ENCODE measurements at regions not wholly inside any gene's neighbourhood (a gene's known extent, or its start where the extent isn't known, plus 50 kb on each side); places are given as distances from the start of the nearest gene placed in this dataset.

GRCh38 chr10:107546986-107547385, 382.5 kb upstream of the SORCS1 start (continued):
- no peak for TF ChIP-seq STAT1 (IDR thresholded peaks at IDR 0.05; ENCODE audit: unreplicated experiment)

DNA sequence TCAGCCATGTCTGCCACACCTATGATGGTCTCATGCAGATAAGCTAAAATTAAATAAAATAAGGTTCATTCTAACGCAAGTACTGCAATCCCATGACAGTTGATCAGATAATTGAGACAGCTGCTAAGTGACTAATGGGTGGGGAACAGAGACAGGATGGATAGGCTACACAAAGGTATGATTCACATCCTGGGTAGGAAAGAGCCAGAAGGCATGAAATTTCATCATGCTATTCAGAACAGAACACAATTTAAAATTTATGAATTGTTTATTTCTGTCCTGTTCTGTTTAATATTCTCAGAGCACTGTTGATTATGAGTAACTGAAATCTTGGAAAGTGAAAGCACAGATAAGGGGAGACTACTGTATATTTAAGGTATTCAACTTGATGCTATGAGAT, 381.8 kb upstream of the SORCS1 start:
- Histone ChIP-seq H3K36me3 (ENCODE audit: insufficient read depth) (no peaks in the 10 kb centered on the region), H2AFZ (no peak overlapping the region), H4K20me1 (replicated peaks; ENCODE audit: insufficient read depth) (no peaks in the 10 kb centered on the region), H3K27me3 (ENCODE audit: insufficient read depth) (no peaks in the 10 kb centered on the region), H3K4me1 (ENCODE audit: insufficient read depth) (peaks cover 28% of the 10 kb centered on the region), H3K9me2 (ENCODE audit: insufficient read depth) (no peaks in the 10 kb centered on the region), H3K4me3 (no peak overlapping the region), H3K79me2 (replicated peaks; ENCODE audit: insufficient read depth) (no peaks in the 10 kb centered on the region), H3K4me2 (no peak overlapping the region), H3F3A (replicated peaks; ENCODE audit: low read depth) (no peaks in the 10 kb centered on the region), H3K27ac (ENCODE audit: low read depth) (no peak overlapping the region)
- no peaks in the 10 kb centered on the region for H3K27me3 Mint-ChIP-seq (ENCODE audit: insufficient read depth, low read depth, poor library complexity)
- no peaks in the 10 kb centered on the region for H3K36me3 Mint-ChIP-seq (ENCODE audit: low read depth)
- peaks cover 5% of the 10 kb centered on the region; the same call in 2 of the 3 replicates for H3K9me3 Mint-ChIP-seq
- H3K4me1 Mint-ChIP-seq = peaks cover 40% of the 10 kb centered on the region
- ATAC-seq (no peak), DNase-seq (ENCODE audit: low spot score) (no peak)
- H3K4me3 Mint-ChIP-seq = no peak overlapping the region
- TF ChIP-seq STAT1 (IDR thresholded peaks at IDR 0.05; ENCODE audit: unreplicated experiment) (no peak), EZH2 (IDR thresholded peaks at IDR 0.05; ENCODE audit: low read depth, unreplicated experiment) (no peak), ZNF462 (CRISPR knock-in tag; IDR thresholded peaks at IDR 0.05) (no peak), JUNB (IDR thresholded peaks at IDR 0.05; ENCODE audit: unreplicated experiment) (no peak), POLR2AphosphoS5 (IDR thresholded peaks at IDR 0.05; ENCODE audit: low read depth) (no peak), EZH2phosphoT487 (IDR thresholded peaks at IDR 0.05; ENCODE audit: unreplicated experiment) (no peak), NANOG (IDR thresholded peaks at IDR 0.05; ENCODE audit: borderline replicate concordance) (no peak), ZNF331 (CRISPR knock-in tag; IDR thresholded peaks at IDR 0.05; ENCODE audit: low read depth) (no peak), CREB1 (CRISPR knock-in tag; IDR thresholded peaks at IDR 0.05; ENCODE audit: low read depth) (no peak), ZNF114 (CRISPR knock-in tag; IDR thresholded peaks at IDR 0.05) (no peak)
- TF ChIP-seq, protein P1, sequence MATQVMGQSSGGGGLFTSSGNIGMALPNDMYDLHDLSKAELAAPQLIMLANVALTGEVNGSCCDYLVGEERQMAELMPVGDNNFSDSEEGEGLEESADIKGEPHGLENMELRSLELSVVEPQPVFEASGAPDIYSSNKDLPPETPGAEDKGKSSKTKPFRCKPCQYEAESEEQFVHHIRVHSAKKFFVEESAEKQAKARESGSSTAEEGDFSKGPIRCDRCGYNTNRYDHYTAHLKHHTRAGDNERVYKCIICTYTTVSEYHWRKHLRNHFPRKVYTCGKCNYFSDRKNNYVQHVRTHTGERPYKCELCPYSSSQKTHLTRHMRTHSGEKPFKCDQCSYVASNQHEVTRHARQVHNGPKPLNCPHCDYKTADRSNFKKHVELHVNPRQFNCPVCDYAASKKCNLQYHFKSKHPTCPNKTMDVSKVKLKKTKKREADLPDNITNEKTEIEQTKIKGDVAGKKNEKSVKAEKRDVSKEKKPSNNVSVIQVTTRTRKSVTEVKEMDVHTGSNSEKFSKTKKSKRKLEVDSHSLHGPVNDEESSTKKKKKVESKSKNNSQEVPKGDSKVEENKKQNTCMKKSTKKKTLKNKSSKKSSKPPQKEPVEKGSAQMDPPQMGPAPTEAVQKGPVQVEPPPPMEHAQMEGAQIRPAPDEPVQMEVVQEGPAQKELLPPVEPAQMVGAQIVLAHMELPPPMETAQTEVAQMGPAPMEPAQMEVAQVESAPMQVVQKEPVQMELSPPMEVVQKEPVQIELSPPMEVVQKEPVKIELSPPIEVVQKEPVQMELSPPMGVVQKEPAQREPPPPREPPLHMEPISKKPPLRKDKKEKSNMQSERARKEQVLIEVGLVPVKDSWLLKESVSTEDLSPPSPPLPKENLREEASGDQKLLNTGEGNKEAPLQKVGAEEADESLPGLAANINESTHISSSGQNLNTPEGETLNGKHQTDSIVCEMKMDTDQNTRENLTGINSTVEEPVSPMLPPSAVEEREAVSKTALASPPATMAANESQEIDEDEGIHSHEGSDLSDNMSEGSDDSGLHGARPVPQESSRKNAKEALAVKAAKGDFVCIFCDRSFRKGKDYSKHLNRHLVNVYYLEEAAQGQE (IDR thresholded peaks at IDR 0.05; ENCODE audit: unreplicated experiment) = no peak
- TF ChIP-seq, protein P2, sequence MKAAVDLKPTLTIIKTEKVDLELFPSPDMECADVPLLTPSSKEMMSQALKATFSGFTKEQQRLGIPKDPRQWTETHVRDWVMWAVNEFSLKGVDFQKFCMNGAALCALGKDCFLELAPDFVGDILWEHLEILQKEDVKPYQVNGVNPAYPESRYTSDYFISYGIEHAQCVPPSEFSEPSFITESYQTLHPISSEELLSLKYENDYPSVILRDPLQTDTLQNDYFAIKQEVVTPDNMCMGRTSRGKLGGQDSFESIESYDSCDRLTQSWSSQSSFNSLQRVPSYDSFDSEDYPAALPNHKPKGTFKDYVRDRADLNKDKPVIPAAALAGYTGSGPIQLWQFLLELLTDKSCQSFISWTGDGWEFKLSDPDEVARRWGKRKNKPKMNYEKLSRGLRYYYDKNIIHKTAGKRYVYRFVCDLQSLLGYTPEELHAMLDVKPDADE (IDR thresholded peaks at IDR 0.05) = no peak
- TF ChIP-seq, protein P3, sequence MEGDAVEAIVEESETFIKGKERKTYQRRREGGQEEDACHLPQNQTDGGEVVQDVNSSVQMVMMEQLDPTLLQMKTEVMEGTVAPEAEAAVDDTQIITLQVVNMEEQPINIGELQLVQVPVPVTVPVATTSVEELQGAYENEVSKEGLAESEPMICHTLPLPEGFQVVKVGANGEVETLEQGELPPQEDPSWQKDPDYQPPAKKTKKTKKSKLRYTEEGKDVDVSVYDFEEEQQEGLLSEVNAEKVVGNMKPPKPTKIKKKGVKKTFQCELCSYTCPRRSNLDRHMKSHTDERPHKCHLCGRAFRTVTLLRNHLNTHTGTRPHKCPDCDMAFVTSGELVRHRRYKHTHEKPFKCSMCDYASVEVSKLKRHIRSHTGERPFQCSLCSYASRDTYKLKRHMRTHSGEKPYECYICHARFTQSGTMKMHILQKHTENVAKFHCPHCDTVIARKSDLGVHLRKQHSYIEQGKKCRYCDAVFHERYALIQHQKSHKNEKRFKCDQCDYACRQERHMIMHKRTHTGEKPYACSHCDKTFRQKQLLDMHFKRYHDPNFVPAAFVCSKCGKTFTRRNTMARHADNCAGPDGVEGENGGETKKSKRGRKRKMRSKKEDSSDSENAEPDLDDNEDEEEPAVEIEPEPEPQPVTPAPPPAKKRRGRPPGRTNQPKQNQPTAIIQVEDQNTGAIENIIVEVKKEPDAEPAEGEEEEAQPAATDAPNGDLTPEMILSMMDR (conservative IDR thresholded peaks at IDR 0.05; ENCODE audit: low read depth in 2 of 2) = no peak
- H3K27ac Mint-ChIP-seq = no peak overlapping the region

Measured in GM23338 (cell line).